GM21367 (cell line): ENCODE measurements at regions not wholly inside any gene's neighbourhood (a gene's known extent, or its start where the extent isn't known, plus 50 kb on each side); places are given as distances from the start of the nearest gene placed in this dataset.

Experiments used
- ATAC-seq: cut with Tn5 transposase; IDR thresholded peaks from one replicate; pipeline ENCODE4 v1.9.1; 2021; ENCODE audit not compliant: unreplicated experiment

GRCh38 chrX:79300856-79301255 is 66.3 kb downstream of the ITM2A start:
- ATAC-seq = no peak

DNA sequence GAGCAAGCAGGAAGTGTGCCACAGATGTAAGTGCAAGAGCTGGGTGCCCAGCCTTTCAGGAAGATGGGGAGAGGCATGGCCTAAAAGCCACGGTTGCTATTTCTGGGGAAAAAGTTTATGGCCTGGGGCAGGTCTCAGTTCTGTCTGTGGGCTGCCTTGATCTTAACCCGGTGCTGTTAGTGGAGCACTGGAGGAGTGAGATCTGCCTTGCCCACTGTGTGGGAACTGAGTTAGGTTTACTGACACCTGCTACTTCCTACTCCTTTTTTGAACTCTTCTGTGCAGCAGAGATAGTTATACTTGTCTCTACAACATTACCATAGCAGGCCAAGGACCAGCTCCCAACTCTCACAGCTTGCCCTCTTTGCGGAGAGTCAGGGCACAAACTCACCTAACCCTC is 76.5 kb downstream of the ITM2A start:
- no peak for ATAC-seq

- ATAC-seq = no peak
Observed at GRCh38 chrX:79288733-79289132, 78.4 kb downstream of the ITM2A start.

DNA sequence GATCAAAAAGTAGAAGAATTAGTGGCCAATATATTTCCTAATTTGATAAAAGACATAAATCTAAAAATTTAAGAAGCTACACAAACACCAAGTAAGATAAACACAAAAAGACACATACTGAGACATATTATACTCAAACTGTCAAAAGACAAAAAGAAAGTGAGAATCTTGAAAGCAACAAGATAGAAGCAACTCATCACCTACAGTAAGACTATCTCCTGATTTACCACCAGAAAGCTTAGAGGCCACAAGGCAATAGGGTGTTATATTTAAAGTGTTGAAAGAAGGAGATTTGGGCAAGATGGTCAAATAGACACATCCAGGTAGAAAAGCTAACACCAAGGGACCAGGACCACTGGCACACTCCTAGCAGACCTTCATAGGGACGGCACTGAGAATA is 79.4 kb downstream of the ITM2A start:
- ATAC-seq = no peak

- ATAC-seq = no peak
Observed at GRCh38 chrX:79281775-79282174, 85.4 kb downstream of the ITM2A start.

- no peak for ATAC-seq
Observed at GRCh38 chrX:79270401-79270800, 96.7 kb downstream of the ITM2A start.

DNA sequence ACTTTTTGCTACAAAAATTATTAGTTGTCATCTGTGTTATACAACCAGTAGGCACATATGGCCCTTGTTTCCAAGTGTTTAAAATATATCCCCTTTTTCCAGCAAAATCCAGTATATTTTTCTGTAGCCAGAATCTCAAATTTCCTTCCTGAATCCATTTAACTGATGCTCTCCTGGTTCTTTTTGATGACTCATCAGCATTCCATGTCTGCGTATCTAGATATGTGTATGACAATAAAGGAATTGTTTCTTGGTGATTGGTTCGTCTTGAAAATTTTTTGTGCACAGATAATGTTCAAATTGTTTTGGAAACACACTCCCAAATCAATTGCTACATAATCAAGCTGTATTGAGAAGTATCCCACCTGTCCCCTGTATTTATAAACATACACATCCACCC is 98.3 kb downstream of the ITM2A start:
- ATAC-seq = no peak

DNA sequence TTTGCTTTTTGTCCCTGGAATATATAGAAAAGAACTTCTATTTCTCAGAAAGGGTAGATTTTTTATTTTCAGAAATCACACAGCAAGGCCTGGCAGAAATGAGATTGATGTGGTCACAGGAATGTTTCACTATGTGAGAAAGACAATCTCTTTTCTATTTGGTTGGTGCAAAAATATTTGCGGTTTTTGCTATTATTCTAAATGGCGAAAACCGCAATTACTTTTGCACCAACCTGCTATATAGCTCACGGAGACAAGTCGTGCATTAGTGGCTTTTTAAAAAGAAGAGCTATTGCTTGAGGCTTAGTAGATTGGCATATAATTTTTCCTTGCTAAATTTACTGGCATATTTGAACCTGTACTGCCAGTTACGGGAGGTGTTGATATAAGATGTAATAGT is 100.4 kb downstream of the ITM2A start:
- ATAC-seq = no peak

DNA sequence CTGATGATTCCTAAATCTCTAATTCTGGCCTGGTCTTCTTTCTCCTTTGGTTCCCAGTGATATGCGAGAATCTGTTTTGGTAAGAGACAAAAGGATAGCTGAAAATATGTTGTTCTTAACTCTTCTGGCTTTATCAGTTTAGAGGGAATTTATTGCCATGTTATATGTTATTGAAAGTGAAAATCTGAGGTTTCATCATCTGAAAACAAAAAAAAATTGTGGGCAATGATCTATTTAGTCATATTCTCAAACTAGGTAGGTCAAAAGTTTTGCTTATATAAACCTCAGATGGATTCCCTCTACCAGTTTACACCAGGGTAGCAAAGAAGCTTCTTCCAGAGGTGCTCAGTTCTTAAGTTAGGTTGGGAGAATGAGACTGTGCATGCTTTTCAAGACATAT is 103.6 kb downstream of the ITM2A start:
- ATAC-seq = no peak

DNA sequence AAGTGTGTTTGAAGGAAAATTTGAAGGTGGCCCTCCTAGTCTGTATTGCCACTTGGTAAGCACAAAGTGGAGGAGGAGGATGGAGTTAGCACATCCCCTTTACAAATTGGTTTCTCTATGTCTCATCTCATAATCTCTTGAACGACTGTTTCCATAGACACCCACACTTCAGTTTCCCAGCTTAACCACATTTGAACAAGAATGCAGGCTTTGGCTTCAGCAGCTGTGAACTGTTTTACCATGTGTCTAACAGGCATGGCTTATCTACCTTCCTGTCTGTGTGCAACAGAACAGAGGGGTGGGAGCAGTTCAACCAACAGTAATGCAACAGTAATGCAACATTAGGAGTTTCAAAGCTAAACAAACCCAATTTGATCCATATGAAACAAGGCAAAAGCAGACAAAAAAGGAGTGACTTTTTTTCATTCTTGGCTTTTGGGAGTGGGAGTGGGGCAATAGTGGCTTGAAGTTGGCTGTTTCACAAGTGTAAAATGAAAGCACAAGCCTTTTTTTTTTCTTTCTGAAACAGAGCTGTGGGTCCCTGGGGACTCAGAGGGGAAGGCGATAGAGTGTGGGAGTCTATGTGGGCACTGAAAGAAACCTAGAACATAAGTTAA is 108.0 kb downstream of the ITM2A start:
- ATAC-seq = peak; percentile 84

- ATAC-seq = no peak
Observed at GRCh38 chrX:79243691-79244090, 99.2 kb downstream of the GPR174 start.

GRCh38 chrX:79235899-79236298 is 91.4 kb downstream of the GPR174 start:
- no peak for ATAC-seq

- ATAC-seq = no peak
Observed at GRCh38 chrX:79231662-79232061, 87.2 kb downstream of the GPR174 start.
